Urinary bladder (tissue), 3 donors: ENCODE measurements at regions not wholly inside any gene's neighbourhood (a gene's known extent, or its start where the extent isn't known, plus 50 kb on each side); places are given as distances from the start of the nearest gene placed in this dataset.

ENCODE experiments used
- DNase-seq: peaks from one replicate; pipeline ENCODE4 v3.0.0-alpha.2; 2015; ENCODE audit errors: extremely low spot score
- H3K27ac ChIP-seq: one replicate; pipeline ENCODE4 v1.5.1; 2013; ENCODE audit warnings: low read depth, mild to moderate bottlenecking, moderate library complexity
- H3K36me3 ChIP-seq: one replicate; pipeline ENCODE4 v1.6.1; 2013; ENCODE audit warnings: mild to moderate bottlenecking, moderate library complexity; ENCODE audit not compliant: insufficient read depth
- H3K4me1 ChIP-seq: one replicate; pipeline ENCODE4 v1.6.1; 2013; ENCODE audit warnings: mild to moderate bottlenecking, moderate library complexity; ENCODE audit not compliant: insufficient read depth
- H3K4me3 ChIP-seq: one replicate; pipeline ENCODE4 v1.5.1; 2013; ENCODE audit warnings: low read depth, low read length
- WGBS: extraction: QIAGEN DNeasy Blood & Tissue Kit; methylation state at CpG from one replicate; pipeline ENCODE4 v1.1.7; 2013; 5-methylcytosine and 5-hydroxymethylcytosine counted together
- donor health status: healthy with polysubstance abuse.
- donor health status: healthy.

- Histone ChIP-seq H3K36me3 (no peaks in the 10 kb centered on the region), H3K4me1 (no peaks in the 10 kb centered on the region), H3K27ac (no peak overlapping the region), H3K4me3 (no peak overlapping the region)
- DNase-seq, result no peak
- WGBS, result 80% methylated on average over 1 of the region's 1 CpG
Observed at GRCh38 chr21:25115021-25115420, 492.3 kb downstream of the MRPL39 start.

- WGBS, result 70% methylated on average over 3 of the region's 3 CpGs
- Histone ChIP-seq H3K4me1 (no peaks in the 10 kb centered on the region), H3K27ac (no peak overlapping the region), H3K4me3 (no peak overlapping the region), H3K36me3 (no peaks in the 10 kb centered on the region)
- no peak for DNase-seq
Observed at GRCh38 chr21:25107708-25108107, 499.6 kb downstream of the MRPL39 start.

- Histone ChIP-seq H3K36me3 (no peaks in the 10 kb centered on the region), H3K4me3 (no peak overlapping the region), H3K4me1 (no peaks in the 10 kb centered on the region), H3K27ac (no peak overlapping the region)
- no peak for DNase-seq
Observed at GRCh38 chr21:25103500-25104207, 503.6 kb downstream of the MRPL39 start.

DNA sequence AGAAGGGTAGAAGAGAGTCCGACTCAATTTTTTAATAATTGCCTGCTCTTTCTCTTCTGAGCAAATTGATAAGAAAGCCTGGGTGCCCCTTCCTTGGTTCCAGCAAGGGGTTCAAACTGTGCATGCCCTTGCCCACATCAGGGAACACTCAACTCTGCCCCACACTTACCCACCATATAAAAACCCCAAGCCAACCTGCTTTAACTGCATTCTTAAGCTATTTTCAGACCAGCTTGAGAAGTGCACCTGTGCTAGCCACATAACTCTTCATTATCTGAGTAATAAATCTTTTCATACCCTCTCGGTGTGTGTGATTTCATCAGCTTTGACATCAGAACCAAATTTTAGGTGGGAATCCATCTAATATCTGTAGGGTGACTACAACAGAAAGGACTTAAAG is 509.6 kb downstream of the MRPL39 start:
- Histone ChIP-seq H3K4me1 (no peaks in the 10 kb centered on the region), H3K27ac (no peak overlapping the region), H3K36me3 (no peaks in the 10 kb centered on the region), H3K4me3 (no peak overlapping the region)
- DNase-seq, result no peak
- 71% methylated on average over 2 of the region's 2 CpGs for WGBS

DNA sequence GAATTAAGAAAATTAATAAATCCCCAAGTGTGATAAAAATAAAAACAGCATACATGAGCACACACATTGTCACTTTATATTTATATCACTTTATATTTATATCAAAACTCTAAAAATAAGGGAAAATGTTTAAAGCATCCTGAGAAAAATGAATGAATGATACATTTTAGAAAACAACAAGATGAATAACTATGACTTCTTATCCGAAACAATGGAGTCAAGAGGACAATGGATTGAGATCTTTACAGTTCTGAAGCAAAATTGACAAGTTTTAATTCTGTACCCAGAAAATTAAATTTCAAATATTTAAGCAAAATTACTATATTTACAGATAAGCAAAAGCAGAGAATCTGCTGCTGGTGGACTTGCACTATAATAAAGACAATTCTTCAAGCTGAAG is 512.6 kb downstream of the MRPL39 start:
- no peak for DNase-seq
- Histone ChIP-seq H3K4me3 (no peak overlapping the region), H3K4me1 (no peaks in the 10 kb centered on the region), H3K27ac (no peak overlapping the region), H3K36me3 (no peaks in the 10 kb centered on the region)
- 84% methylated on average over 1 of the region's 1 CpG for WGBS

DNA sequence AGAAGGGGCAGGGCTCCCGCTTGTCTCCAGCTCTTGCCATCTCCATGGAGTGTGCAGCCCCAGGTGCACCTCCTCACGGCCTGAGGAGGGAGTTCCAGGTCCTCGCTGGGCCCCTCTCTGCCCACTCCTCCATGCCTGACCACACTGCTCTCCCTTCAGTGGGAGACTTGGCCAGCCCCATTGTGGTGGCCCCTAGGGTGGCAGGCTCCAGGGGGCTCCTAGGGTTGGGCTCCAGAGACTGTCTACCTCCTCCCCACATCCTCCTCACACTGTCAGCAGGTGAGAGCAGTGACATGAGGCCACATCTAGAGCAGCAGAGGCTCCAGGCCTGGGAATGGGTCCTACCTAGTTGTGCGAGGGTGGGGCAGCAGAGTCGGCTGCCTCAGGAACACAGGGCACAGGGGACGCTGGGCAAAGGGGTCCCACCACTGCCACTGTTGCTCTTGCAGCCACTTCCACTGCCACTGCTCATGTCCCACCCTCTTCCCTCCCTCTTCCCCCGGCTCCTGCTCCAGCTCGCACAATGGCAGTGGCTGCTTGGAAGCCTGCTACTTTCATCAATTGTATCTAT is 514.8 kb downstream of the MRPL39 start:
- DNase-seq, result no peak
- no peaks in the 10 kb centered on the region for H3K36me3 ChIP-seq
- 88% methylated on average over 8 of the region's 8 CpGs for WGBS

DNA sequence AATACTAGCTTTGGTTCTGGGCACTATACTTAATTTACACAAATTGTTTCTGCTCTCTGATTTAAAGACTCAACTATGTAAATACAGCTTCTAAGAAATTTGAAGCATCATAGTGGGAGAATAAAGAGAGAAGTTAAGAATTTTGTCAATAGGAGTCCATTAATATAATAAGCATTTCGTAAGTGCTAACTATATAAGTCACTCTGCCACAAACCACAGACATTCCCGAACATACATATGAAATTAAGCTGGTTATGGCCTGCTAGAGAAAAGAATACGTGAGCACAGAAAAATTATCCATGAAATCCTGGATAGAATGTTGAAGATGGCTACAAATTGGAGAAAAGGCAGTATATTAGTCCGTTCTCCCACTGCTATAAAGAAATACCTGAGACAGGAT is 526.2 kb downstream of the MRPL39 start:
- 86% methylated on average over 4 of the region's 4 CpGs for WGBS
- H3K4me3 ChIP-seq, result no peak overlapping the region
- no peaks in the 10 kb centered on the region for H3K36me3 ChIP-seq
- H3K27ac ChIP-seq, result no peak overlapping the region
- H3K4me1 ChIP-seq, result no peaks in the 10 kb centered on the region
- DNase-seq, result no peak

More for the DNA sequence above, 514.8 kb downstream of the MRPL39 start:
- Histone ChIP-seq H3K4me1 (no peaks in the 10 kb centered on the region), H3K27ac (no peak overlapping the region), H3K4me3 (no peak overlapping the region)

GRCh38 chr21:25080661-25081060 is 526.6 kb downstream of the MRPL39 start:
- no peaks in the 10 kb centered on the region for H3K4me1 ChIP-seq
- 66% methylated on average over 1 of the region's 1 CpG for WGBS
- no peak overlapping the region for H3K27ac ChIP-seq
- H3K36me3 ChIP-seq, result no peaks in the 10 kb centered on the region
- H3K4me3 ChIP-seq, result no peak overlapping the region
- no peak for DNase-seq

DNA sequence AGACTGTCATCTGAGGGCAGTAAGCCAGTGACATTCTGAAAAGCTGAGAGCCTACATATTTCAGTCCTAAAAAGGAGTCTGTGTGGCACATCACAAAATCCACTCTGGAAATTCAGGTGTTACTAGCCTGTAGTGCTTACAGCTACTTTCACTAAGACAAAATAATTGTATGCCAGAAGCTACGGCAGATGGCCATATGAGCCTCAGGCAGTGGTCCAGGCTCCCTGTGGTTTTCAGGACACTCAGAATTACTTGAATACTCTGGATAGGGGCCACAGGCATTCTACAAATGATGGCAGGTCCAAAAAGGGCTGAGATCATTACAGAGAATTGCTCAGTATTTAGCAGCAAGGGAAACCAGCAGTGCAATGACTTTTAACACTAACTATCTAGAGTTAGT is 527.1 kb downstream of the MRPL39 start:
- Histone ChIP-seq H3K36me3 (no peaks in the 10 kb centered on the region), H3K4me1 (no peaks in the 10 kb centered on the region), H3K27ac (no peak overlapping the region), H3K4me3 (no peak overlapping the region)
- 63% methylated on average over 1 of the region's 1 CpG for WGBS
- no peak for DNase-seq

DNA sequence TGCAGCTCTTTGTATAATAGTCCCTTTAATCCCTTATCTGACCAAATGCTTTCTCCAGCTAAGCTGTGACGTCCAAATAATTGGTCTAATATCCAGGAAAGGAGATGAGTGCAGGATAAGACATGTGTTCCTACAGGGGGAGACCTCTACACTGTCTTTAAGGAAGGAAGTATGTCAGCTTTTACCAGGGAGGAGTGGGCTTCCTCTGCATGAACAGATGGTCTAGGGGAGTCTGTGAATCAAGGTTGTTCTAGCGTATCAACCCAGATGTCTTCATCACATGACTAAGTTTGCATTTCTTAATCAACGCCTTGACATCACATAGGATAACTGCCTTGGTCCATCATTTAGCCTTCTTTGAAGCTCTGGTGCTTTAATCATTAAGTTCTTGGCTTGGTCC is 528.2 kb downstream of the MRPL39 start:
- 76% methylated on average over 3 of the region's 3 CpGs for WGBS
- Histone ChIP-seq H3K4me3 (no peak overlapping the region), H3K36me3 (no peaks in the 10 kb centered on the region), H3K4me1 (no peaks in the 10 kb centered on the region), H3K27ac (no peak overlapping the region)
- no peak for DNase-seq

DNA sequence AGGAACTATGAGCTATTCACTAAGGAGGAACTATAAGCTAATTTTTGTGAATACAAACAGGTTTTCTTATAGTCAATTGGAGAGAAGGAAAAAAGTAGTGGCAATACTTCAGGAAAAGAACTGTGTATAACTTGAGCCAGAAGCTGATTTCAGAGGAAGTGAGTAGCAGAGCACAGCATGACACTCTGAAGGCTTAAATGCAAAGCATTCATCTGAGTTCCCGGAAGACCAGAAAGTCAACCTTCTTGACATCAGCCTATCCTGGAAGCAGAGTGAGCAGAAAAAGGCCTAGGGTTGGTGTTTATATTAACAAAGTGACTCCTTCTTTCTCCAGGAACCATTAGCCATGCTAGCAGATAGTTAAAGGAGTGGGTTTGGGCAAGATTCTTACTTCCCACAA is 545.2 kb downstream of the MRPL39 start:
- no peak for DNase-seq
- no peaks in the 10 kb centered on the region for H3K4me1 ChIP-seq
- H3K27ac ChIP-seq, result no peak overlapping the region
- no peaks in the 10 kb centered on the region for H3K36me3 ChIP-seq
- H3K4me3 ChIP-seq, result no peak overlapping the region
- 63% methylated on average over 1 of the region's 1 CpG for WGBS

DNA sequence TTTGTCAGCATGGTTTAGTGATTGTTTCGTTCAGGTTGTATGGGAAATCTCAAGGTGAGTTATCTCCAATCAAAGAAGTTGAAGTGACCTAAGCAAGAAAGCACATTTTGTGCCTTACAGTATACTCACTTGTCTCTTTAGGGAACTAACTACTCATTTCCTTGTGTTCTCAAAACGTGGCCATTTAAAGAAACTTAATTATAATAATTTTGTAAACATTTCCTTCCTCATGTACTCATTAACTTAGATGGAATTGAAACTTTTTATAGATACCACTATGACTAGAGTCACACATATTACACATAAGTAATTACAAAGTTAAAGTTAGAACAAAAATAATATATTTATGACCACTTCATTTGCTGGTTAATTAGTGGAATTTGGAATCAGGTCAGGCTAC is 552.6 kb downstream of the MRPL39 start:
- no peak overlapping the region for H3K4me3 ChIP-seq
- no peaks in the 10 kb centered on the region for H3K4me1 ChIP-seq
- no peaks in the 10 kb centered on the region for H3K36me3 ChIP-seq
- no peak for DNase-seq
- no peak overlapping the region for H3K27ac ChIP-seq
- WGBS, result 58% methylated on average over 2 of the region's 2 CpGs

- H3K4me3 ChIP-seq, result no peak overlapping the region
- no peak overlapping the region for H3K27ac ChIP-seq
- 7% methylated on average over 5 of the region's 5 CpGs for WGBS
- no peaks in the 10 kb centered on the region for H3K4me1 ChIP-seq
- H3K36me3 ChIP-seq, result no peaks in the 10 kb centered on the region
- peak; percentile 37 for DNase-seq
Observed at GRCh38 chr21:25039461-25040380, 567.6 kb downstream of the MRPL39 start.

GRCh38 chr21:25036775-25037174 is 570.5 kb downstream of the MRPL39 start:
- 77% methylated on average over 1 of the region's 1 CpG for WGBS
- Histone ChIP-seq H3K4me3 (no peak overlapping the region), H3K36me3 (no peaks in the 10 kb centered on the region), H3K27ac (no peak overlapping the region), H3K4me1 (no peaks in the 10 kb centered on the region)
- DNase-seq, result no peak
